Naive thymus-derived CD4-positive, alpha-beta T cell (primary cell): ENCODE measurements at regions not wholly inside any gene's neighbourhood (a gene's known extent, or its start where the extent isn't known, plus 50 kb on each side); places are given as distances from the start of the nearest gene placed in this dataset.

Experiments used
- ATAC-seq: fragments of 150-1000 bp; cut with Tn5 transposase; 2 replicates; pipeline ENCODE4 v1.10.0; 2021; ENCODE audit warnings: mild to moderate bottlenecking, moderate library complexity
- CTCF ChIA-PET: fragments of 350-600 bp; sonication (Branson Sonifier 250); formaldehyde crosslinking; loops from one replicate; lab custom pipeline; 2021; ENCODE audit warnings: antibody characterized with exemption; lab: Charles Lee
- POLR2A ChIA-PET: fragments of 350-600 bp; sonication (Branson Sonifier 250); formaldehyde crosslinking; loops from one replicate; lab custom pipeline; 2021; ENCODE audit warnings: antibody characterized with exemption, inconsistent platforms; lab: Charles Lee
- DNase-seq, 9 donors: peaks; one replicate each; pipeline versions ENCODE4 v3.0.0 to v3.0.0-alpha.2; 2020 to 2022; ENCODE audit warnings: mixed read lengths in 1 of 9
- H3K27ac ChIP-seq: one replicate; pipeline ENCODE4 v1.7.0; 2013; ENCODE audit warnings: mild to moderate bottlenecking, low read depth, low read length, moderate library complexity
- H3K27me3 ChIP-seq, 2 donors: one replicate each; pipeline ENCODE4 v1.7.0; 2013; ENCODE audit warnings: low read length in 2 of 2, mild to moderate bottlenecking in 2 of 2, moderate library complexity in 2 of 2; ENCODE audit not compliant: control insufficient read depth in 2 of 2, insufficient read depth in 2 of 2
- H3K36me3 ChIP-seq, 3 experiments: 1 replicate in 2 of 3; 2 replicates in 1 of 3; pipeline ENCODE4 v1.7.0; 2013; ENCODE audit warnings: low read length in 3 of 3, mild to moderate bottlenecking in 3 of 3, moderate library complexity in 1 of 3; ENCODE audit not compliant: insufficient read depth in 3 of 3, control insufficient read depth in 2 of 3
- H3K4me1 ChIP-seq, 2 donors: one replicate each; pipeline ENCODE4 v1.7.0; 2013; ENCODE audit warnings: low read length in 2 of 2, mild to moderate bottlenecking in 2 of 2, moderate library complexity in 1 of 2; ENCODE audit not compliant: control insufficient read depth in 2 of 2, insufficient read depth in 2 of 2
- H3K4me3 ChIP-seq: 2 replicates; pipeline ENCODE4 v1.7.0; 2013; ENCODE audit warnings: mild to moderate bottlenecking, low read length
- H3K9me3 ChIP-seq, 3 experiments: 1 replicate in 2 of 3; 2 replicates in 1 of 3; pipeline ENCODE4 v1.7.0; 2013; ENCODE audit warnings: low read length in 3 of 3; ENCODE audit not compliant: control insufficient read depth in 2 of 3
- H3K27ac Mint-ChIP-seq, 9 donors: one replicate each; pipeline ENCODE4 v1.8.0; 2020 to 2022; ENCODE audit warnings: mixed read lengths in 9 of 9, mild to moderate bottlenecking in 8 of 9, moderate library complexity in 5 of 9, inconsistent platforms in 2 of 9
- H3K27me3 Mint-ChIP-seq, 5 donors: one replicate each; pipeline ENCODE4 v1.8.0; 2021 to 2022; ENCODE audit warnings: mixed read lengths in 5 of 5, mild to moderate bottlenecking in 1 of 5
- H3K36me3 Mint-ChIP-seq, 5 donors: one replicate each; pipeline ENCODE4 v1.8.0; 2020 to 2022; ENCODE audit warnings: mixed read lengths in 5 of 5, mild to moderate bottlenecking in 3 of 5, inconsistent platforms in 1 of 5
- H3K4me1 Mint-ChIP-seq, 7 donors: one replicate each; pipeline ENCODE4 v1.8.0; 2020 to 2022; ENCODE audit warnings: mixed read lengths in 7 of 7, mild to moderate bottlenecking in 3 of 7, inconsistent platforms in 1 of 7
- H3K4me3 Mint-ChIP-seq, 10 donors: one replicate each; pipeline ENCODE4 v1.8.0; 2020 to 2022; ENCODE audit warnings: mild to moderate bottlenecking in 10 of 10, mixed read lengths in 10 of 10, moderate library complexity in 6 of 10, inconsistent platforms in 2 of 10
- H3K9me3 Mint-ChIP-seq, 11 donors: one replicate each; pipeline ENCODE4 v1.8.0; 2020 to 2022; ENCODE audit warnings: mixed read lengths in 11 of 11, mild to moderate bottlenecking in 4 of 11, inconsistent platforms in 1 of 11, moderate library complexity in 1 of 11
- intact Hi-C, 2 donors: fragments of 100-400 bp; cut with micrococcal nuclease; formaldehyde crosslinking; loops; one replicate each; pipeline ENCODE4 v1.15.1; 2023

DNA sequence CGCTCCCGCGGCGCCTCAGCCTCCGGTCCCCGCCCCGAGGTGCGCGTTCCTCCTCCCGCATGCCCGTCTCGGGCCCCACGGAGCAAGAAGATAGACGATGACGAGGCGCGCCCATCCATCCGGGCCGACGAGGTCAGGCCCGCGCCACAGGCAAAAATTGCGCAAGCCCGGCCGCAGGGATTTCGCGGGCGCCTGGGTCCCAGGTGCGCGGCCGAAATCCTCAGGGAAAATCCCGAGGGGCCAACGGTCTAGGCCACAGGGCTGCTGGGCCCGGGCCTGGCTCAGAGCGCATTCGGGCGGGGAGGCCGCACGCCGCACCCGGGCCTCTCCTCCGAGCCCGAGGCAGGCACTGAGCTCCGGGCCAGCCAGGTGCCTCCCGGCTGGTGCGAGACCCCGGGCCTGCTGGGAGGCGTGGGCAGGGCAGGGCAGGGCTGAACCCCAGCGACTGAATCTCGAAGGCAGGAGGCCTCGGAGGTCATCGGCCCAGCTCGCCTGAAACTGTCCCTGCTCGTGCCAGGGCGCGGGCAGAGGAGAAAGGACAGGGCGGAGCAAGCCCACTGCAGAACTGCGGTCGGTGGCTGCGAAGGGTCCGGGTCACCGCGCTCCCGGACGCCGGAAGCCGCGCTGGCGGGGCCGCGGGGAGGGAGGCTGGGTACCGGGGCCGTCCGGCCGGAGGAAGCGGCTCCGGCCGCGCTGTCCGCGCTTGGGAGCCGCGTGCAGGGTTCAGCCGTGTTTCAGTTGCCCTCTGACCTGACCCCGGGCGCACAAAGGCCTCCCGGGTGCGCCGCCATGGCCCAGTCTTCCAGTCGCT lies 66.8 kb downstream of the FOXD1 start:
- CTCF ChIA-PET = no interaction called here
- Mint-ChIP-seq H3K36me3 (peaks cover 0 to 28% (median 4%) of the 10 kb centered on the region in 5 donors), H3K27me3 (peaks cover 64 to 77% (median 71%) of the 10 kb centered on the region in 5 donors), H3K4me1 (peaks cover 10 to 32% (median 23%) of the 10 kb centered on the region in 7 donors), H3K4me3 (peak overlapping the region in 8 of 10 donors; percentile 62 to 75 (median 67)), H3K9me3 (peaks cover 5 to 30% (median 18%) of the 10 kb centered on the region in 11 donors), H3K27ac (no peak overlapping the region)
- no peak overlapping the region for H3K27ac ChIP-seq
- ATAC-seq (peak; percentile 38), DNase-seq (peak in 2 of 9 donors; percentile 19 to 23)
- H3K36me3 ChIP-seq = no peaks in the 10 kb centered on the region
- H3K4me3 ChIP-seq = no peak overlapping the region
- peaks cover 0 to 11% (median 4%) of the 10 kb centered on the region in 3 experiments for H3K9me3 ChIP-seq
- peaks cover 17 to 19% of the 10 kb centered on the region in 2 donors for H3K4me1 ChIP-seq
- intact Hi-C loops = no loop called here
- POLR2A ChIA-PET = interaction anchor here (0.6 kb wide), 1 partner anchor 256 kb away, joined by 3 read pairs; no protein-coding TSS in a partner anchor
- peaks cover 24 to 50% of the 10 kb centered on the region in 2 donors for H3K27me3 ChIP-seq

DNA sequence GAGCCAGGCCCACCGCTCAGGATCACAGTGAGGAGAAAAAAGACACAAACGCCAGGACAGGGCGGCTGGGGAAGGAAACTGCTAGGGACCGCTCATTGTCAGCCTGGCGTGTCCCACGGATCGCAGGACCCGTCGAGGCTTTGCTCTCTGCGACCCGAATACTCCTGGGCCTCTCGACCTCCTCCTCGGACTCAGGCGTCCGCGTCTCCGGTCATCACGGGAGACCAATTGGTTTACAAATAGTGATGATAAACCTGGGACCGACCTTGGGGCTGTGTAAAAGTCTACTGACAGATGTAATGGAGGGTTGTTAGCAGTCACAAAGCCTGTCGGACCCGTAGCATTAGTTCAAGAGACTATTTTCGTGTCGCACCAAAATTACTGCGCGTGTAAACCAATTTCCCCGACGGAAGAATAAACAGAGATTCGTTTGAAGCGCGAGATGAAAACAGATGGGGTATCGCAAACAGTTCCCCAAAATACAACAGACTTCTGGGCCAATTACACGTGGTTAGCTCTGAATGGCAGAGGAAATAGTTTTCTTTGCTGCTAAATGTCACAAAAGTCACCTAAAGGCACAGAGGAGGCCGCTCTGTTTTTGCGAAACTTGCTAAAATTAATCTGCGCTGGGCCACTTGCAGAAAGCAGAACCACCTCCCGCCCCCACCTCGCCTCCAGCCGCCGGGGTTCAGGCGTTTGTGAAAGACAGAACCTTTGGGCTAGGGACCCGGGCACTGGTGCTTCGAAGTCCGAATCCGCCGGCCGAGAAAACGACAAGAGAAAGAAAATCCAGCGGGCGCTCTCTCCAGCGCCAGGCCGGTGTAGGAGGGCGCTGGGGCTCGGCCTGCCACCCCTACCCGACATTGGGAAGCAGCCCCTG lies 67.6 kb downstream of the FOXD1 start:
- Histone ChIP-seq H3K4me3 (peak overlapping the region; percentile 9), H3K36me3 (no peaks in the 10 kb centered on the region), H3K27me3 (peaks cover 24 to 50% of the 10 kb centered on the region in 2 donors), H3K27ac (no peak overlapping the region), H3K4me1 (peaks cover 9 to 15% of the 10 kb centered on the region in 2 donors), H3K9me3 (peaks cover 0 to 11% (median 4%) of the 10 kb centered on the region in 3 experiments)
- intact Hi-C loops = no loop called here
- peaks cover 0 to 23% (median 4%) of the 10 kb centered on the region in 5 donors for H3K36me3 Mint-ChIP-seq
- H3K9me3 Mint-ChIP-seq = peaks cover 5 to 30% (median 18%) of the 10 kb centered on the region in 11 donors
- peak overlapping the region in 2 of 9 donors; percentile 36 to 77 for H3K27ac Mint-ChIP-seq
- ATAC-seq = no peak
- peaks cover 72 to 83% (median 77%) of the 10 kb centered on the region in 5 donors for H3K27me3 Mint-ChIP-seq
- peak overlapping the region; percentile 53 to 84 (median 68) for H3K4me3 Mint-ChIP-seq
- peaks cover 5 to 24% (median 15%) of the 10 kb centered on the region in 7 donors for H3K4me1 Mint-ChIP-seq
- peak in 3 of 9 donors; percentile 5 to 17 (median 14) for DNase-seq
- CTCF ChIA-PET = no interaction called here
- POLR2A ChIA-PET = no interaction called here

DNA sequence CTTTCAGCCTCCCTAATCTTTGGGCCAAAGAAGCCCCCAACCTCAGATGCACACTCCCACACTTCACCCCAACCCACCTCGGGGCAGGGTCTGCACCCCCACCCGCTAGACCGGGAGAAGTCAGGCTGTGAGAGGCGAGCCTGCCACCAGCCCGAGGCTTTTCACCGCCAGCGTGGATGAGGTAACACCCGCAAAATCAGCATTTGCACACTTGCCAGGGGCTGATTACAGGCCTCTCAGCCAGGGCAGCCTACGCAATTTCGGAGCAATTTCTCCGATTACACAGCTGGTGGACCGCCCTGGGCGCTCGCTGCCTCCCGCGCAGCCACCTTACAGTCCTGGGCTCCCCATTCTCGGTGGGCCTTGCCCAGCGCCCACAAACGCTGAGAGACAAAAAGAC lies 68.5 kb downstream of the FOXD1 start:
- peaks cover 5 to 23% (median 15%) of the 10 kb centered on the region in 7 donors for H3K4me1 Mint-ChIP-seq
- intact Hi-C loops = no loop called here
- peaks cover 78 to 85% (median 83%) of the 10 kb centered on the region in 5 donors for H3K27me3 Mint-ChIP-seq
- H3K36me3 ChIP-seq = no peaks in the 10 kb centered on the region
- CTCF ChIA-PET = no interaction called here
- POLR2A ChIA-PET = no interaction called here
- DNase-seq = peak in 1 of 9 donors; percentile 2
- H3K4me3 ChIP-seq = no peak overlapping the region
- H3K9me3 Mint-ChIP-seq = peaks cover 5 to 26% (median 15%) of the 10 kb centered on the region in 11 donors
- H3K27ac Mint-ChIP-seq = peak overlapping the region in 1 of 9 donors; percentile 58
- H3K4me3 Mint-ChIP-seq = peak overlapping the region in 6 of 10 donors; percentile 35 to 75 (median 60)
- peaks cover 6 to 15% of the 10 kb centered on the region in 2 donors for H3K4me1 ChIP-seq
- H3K27ac ChIP-seq = no peak overlapping the region
- H3K27me3 ChIP-seq = peaks cover 24 to 50% of the 10 kb centered on the region in 2 donors
- peaks cover 0 to 7% (median 2%) of the 10 kb centered on the region in 3 experiments for H3K9me3 ChIP-seq
- no peak for ATAC-seq
- H3K36me3 Mint-ChIP-seq = peaks cover 0 to 18% (median 4%) of the 10 kb centered on the region in 5 donors

DNA sequence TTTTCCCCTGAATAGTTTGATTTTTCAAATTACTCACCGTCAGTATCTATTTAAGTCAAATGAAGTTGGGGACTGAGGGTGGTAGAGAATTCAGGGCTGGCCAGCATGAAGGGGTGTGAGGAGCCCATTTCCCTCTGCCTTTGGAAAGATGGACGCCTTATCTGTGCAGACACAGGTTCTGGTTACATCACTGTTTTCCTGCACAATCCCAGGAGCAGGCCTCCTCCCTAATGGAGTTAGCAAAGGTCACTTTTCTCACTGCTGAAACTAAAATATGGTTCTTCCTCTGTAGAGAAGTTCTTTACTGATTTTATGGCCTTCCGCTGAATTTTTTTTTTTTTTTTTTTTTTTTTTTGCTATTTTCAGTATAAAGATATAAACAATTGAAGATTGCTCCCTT lies 69.1 kb downstream of the FOXD1 start:
- no peaks in the 10 kb centered on the region for H3K36me3 ChIP-seq
- peaks cover 80 to 86% (median 81%) of the 10 kb centered on the region in 5 donors for H3K27me3 Mint-ChIP-seq
- POLR2A ChIA-PET = no interaction called here
- no peak overlapping the region for H3K27ac Mint-ChIP-seq
- H3K9me3 Mint-ChIP-seq = peaks cover 4 to 20% (median 14%) of the 10 kb centered on the region in 11 donors
- peaks cover 6 to 15% of the 10 kb centered on the region in 2 donors for H3K4me1 ChIP-seq
- peaks cover 0 to under 1% (median 0%) of the 10 kb centered on the region in 3 experiments for H3K9me3 ChIP-seq
- ATAC-seq (no peak), DNase-seq (no peak)
- H3K27me3 ChIP-seq = peaks cover 24 to 50% of the 10 kb centered on the region in 2 donors
- CTCF ChIA-PET = no interaction called here
- H3K36me3 Mint-ChIP-seq = peaks cover 0 to 14% (median 4%) of the 10 kb centered on the region in 5 donors
- peak overlapping the region in 4 of 10 donors; percentile 25 to 74 (median 56) for H3K4me3 Mint-ChIP-seq
- no peak overlapping the region for H3K4me3 ChIP-seq
- intact Hi-C loops = loop anchor here in 1 of 2 donors (2.0 kb wide), 2 partner anchors 71 to 77 kb away; no protein-coding TSS in a partner anchor
- peaks cover 5 to 23% (median 15%) of the 10 kb centered on the region in 7 donors for H3K4me1 Mint-ChIP-seq
- H3K27ac ChIP-seq = no peak overlapping the region

DNA sequence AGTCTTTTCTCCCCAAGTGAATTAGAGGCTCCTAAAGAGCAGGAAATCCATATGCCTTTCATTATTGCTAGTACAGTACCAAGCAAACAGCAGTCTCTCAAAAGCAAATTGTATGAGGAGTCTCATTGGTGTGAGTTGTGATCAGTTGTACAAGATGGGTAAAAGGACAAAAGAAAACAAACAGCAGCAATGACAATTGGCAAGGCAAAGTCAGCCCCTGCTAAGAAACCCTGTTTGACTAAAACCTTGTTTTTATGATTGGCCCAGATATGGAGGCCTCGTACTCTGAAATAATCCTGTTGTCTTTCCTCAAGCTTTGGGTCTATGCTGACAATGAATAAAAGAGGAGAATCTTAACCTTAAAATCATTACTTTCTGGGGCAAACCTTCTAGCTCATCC lies 69.8 kb downstream of the FOXD1 start:
- H3K27me3 Mint-ChIP-seq = peaks cover 78 to 84% (median 81%) of the 10 kb centered on the region in 5 donors
- Histone ChIP-seq H3K27ac (no peak overlapping the region), H3K27me3 (peaks cover 18 to 50% of the 10 kb centered on the region in 2 donors), H3K36me3 (no peaks in the 10 kb centered on the region), H3K9me3 (no peaks in the 10 kb centered on the region), H3K4me3 (no peak overlapping the region), H3K4me1 (peaks cover 6 to 15% of the 10 kb centered on the region in 2 donors)
- no peak for ATAC-seq
- DNase-seq = no peak
- no peak overlapping the region for H3K27ac Mint-ChIP-seq
- CTCF ChIA-PET = no interaction called here
- intact Hi-C loops = loop anchor here in 1 of 2 donors (2.0 kb wide), 2 partner anchors 72 to 76 kb away; no protein-coding TSS in a partner anchor
- POLR2A ChIA-PET = no interaction called here
- peaks cover 0 to 7% (median 0%) of the 10 kb centered on the region in 5 donors for H3K36me3 Mint-ChIP-seq
- H3K4me3 Mint-ChIP-seq = no peak overlapping the region
- peaks cover 0 to 14% (median 7%) of the 10 kb centered on the region in 11 donors for H3K9me3 Mint-ChIP-seq
- H3K4me1 Mint-ChIP-seq = peaks cover 5 to 23% (median 15%) of the 10 kb centered on the region in 7 donors

DNA sequence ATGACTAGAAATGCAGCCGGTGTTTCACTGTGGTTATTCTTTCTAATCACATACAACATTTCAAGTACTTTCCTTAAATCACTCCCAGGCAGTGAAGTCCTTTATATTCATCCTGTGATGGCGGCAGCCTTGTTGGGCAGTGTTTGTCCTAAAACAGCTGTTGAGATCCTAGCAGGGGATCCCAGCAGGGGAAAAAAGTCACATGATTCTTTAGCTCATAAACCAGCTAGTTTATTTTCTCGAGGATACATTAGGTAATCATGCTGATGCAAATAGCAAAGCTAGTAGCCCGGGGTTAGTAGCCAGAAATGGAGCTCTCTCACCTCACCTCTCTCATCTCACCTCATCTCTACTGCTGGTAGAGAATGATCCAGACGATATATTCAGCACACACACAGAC lies 70.5 kb downstream of the FOXD1 start:
- Histone ChIP-seq H3K4me3 (no peak overlapping the region), H3K27ac (no peak overlapping the region), H3K4me1 (peaks cover 6 to 15% of the 10 kb centered on the region in 2 donors), H3K27me3 (peaks cover 14 to 46% of the 10 kb centered on the region in 2 donors), H3K9me3 (no peaks in the 10 kb centered on the region), H3K36me3 (no peaks in the 10 kb centered on the region)
- CTCF ChIA-PET = no interaction called here
- H3K36me3 Mint-ChIP-seq = peaks cover 0 to 3% (median 0%) of the 10 kb centered on the region in 5 donors
- no peak overlapping the region for H3K27ac Mint-ChIP-seq
- POLR2A ChIA-PET = interaction anchor here (0.5 kb wide), 1 partner anchor 269 kb away, joined by 3 read pairs; no protein-coding TSS in a partner anchor
- intact Hi-C loops = loop anchor here in 1 of 2 donors (2.0 kb wide), 2 partner anchors 73 to 75 kb away; no protein-coding TSS in a partner anchor
- H3K27me3 Mint-ChIP-seq = peaks cover 77 to 82% (median 80%) of the 10 kb centered on the region in 5 donors
- no peak overlapping the region for H3K4me3 Mint-ChIP-seq
- no peak for ATAC-seq
- H3K9me3 Mint-ChIP-seq = peaks cover 0 to 8% (median 2%) of the 10 kb centered on the region in 11 donors
- peaks cover 5 to 22% (median 15%) of the 10 kb centered on the region in 7 donors for H3K4me1 Mint-ChIP-seq
- DNase-seq = no peak
